Neural cell (in vitro differentiated cells): ENCODE measurements at regions not wholly inside any gene's neighbourhood (a gene's known extent, or its start where the extent isn't known, plus 50 kb on each side); places are given as distances from the start of the nearest gene placed in this dataset.
"Not testable (repeated sequence)": the region's sequence is repeated elsewhere in the genome, so short reads cannot be mapped to it uniquely, and the experiment has no call there.

Source experiments
- H2AFZ ChIP-seq: fragments of 200-600, 300-800 bp; sonication (generic), shearing (Covaris generic); 2 replicates; pipeline ENCODE4 v1.6.0; 2014; ENCODE audit warnings: low read depth, mild to moderate bottlenecking, antibody characterized with exemption, low read length, moderate library complexity
- H3F3A ChIP-seq: fragments of 200-600 bp; shearing (Covaris generic); 2 replicates; pipeline ENCODE4 v1.6.1; 2016; ENCODE audit warnings: mild to moderate bottlenecking, moderate library complexity, mixed read lengths, antibody characterized with exemption, low read length; ENCODE audit not compliant: insufficient read depth, poor library complexity, severe bottlenecking
- H3K27ac ChIP-seq: fragments of 200-600, 300-800 bp; sonication (generic), shearing (Covaris generic); 2 replicates; pipeline ENCODE4 v1.5.1; 2014; ENCODE audit warnings: mild to moderate bottlenecking, low read length, moderate library complexity
- H3K27me3 ChIP-seq: fragments of 300-800, 200-600 bp; sonication (generic), shearing (Covaris generic); 2 replicates; pipeline ENCODE4 v1.6.0; 2014; ENCODE audit warnings: mild to moderate bottlenecking, low read depth, low read length, moderate library complexity; ENCODE audit not compliant: insufficient read depth
- H3K36me3 ChIP-seq: fragments of 300-800, 200-600 bp; sonication (generic), shearing (Covaris generic); 2 replicates; pipeline ENCODE4 v1.5.1; 2014; ENCODE audit warnings: mild to moderate bottlenecking, antibody characterized with exemption, low read length, moderate library complexity; ENCODE audit not compliant: insufficient read depth
- H3K4me2 ChIP-seq: fragments of 300-800, 200-600 bp; sonication (generic), shearing (Covaris generic); 2 replicates; pipeline ENCODE4 v1.6.0; 2014; ENCODE audit warnings: mild to moderate bottlenecking, low read length
- H3K4me3 ChIP-seq: fragments of 300-800, 200-600 bp; sonication (generic), shearing (Covaris generic); 2 replicates; pipeline ENCODE4 v1.5.1; 2014; ENCODE audit warnings: mild to moderate bottlenecking, low read length, moderate library complexity
- H3K79me2 ChIP-seq: fragments of 200-600 bp; shearing (Covaris generic); replicated peaks from 2 replicates; pipeline ENCODE4 v1.6.0; 2014; ENCODE audit warnings: mild to moderate bottlenecking, low read length, moderate library complexity; ENCODE audit not compliant: insufficient read depth
- H3K9ac ChIP-seq: fragments of 300-800, 200-600 bp; sonication (generic), shearing (Covaris generic); 2 replicates; pipeline ENCODE4 v1.6.1; 2016; ENCODE audit warnings: mild to moderate bottlenecking, low read length, mixed read lengths
- H3K9me2 ChIP-seq: fragments of 200-600 bp; shearing (Covaris generic); 2 replicates; pipeline ENCODE4 v1.6.1; 2016; ENCODE audit warnings: mild to moderate bottlenecking, low read length, mixed read lengths; ENCODE audit not compliant: insufficient read depth
- H3K9me3 ChIP-seq: fragments of 200-600, 300-800 bp; sonication (generic), shearing (Covaris generic); 2 replicates; pipeline ENCODE4 v1.6.1; 2016; ENCODE audit warnings: mild to moderate bottlenecking, mixed run types, low read length, moderate library complexity, mixed read lengths
- H4K20me1 ChIP-seq: fragments of 200-600 bp; shearing (Covaris generic); 2 replicates; pipeline ENCODE4 v1.6.1; 2016; ENCODE audit warnings: mild to moderate bottlenecking, mixed run types; ENCODE audit not compliant: insufficient read depth
- CTCF ChIP-seq: fragments of 450-650 bp; IDR thresholded peaks from 2 replicates; pipeline ENCODE4 v1.5.1; 2014; ENCODE audit warnings: antibody characterized with exemption, mild to moderate bottlenecking, moderate library complexity; ENCODE audit not compliant: poor library complexity, severe bottlenecking
- EP300 ChIP-seq: fragments of 450-650 bp; conservative IDR thresholded peaks from 2 replicates; pipeline ENCODE4 v1.6.1; 2014; ENCODE audit warnings: antibody characterized with exemption, mild to moderate bottlenecking, moderate library complexity; ENCODE audit not compliant: poor library complexity, severe bottlenecking
- EZH2 ChIP-seq: fragments of 200-600, 300-800 bp; shearing (Covaris generic), sonication (generic); IDR thresholded peaks from 2 replicates; pipeline ENCODE4 v1.6.1; 2014; ENCODE audit warnings: antibody characterized with exemption, low read length, borderline replicate concordance, mild to moderate bottlenecking; ENCODE audit not compliant: insufficient read depth, poor library complexity, severe bottlenecking
- MXI1 ChIP-seq: fragments of 450-650 bp; conservative IDR thresholded peaks from 2 replicates; pipeline ENCODE4 v1.6.1; 2014; ENCODE audit warnings: antibody characterized with exemption, mild to moderate bottlenecking; ENCODE audit not compliant: poor library complexity, severe bottlenecking
- POLR2AphosphoS5 ChIP-seq: IDR thresholded peaks from 2 replicates; pipeline ENCODE4 v1.6.1; 2012
- RAD21 ChIP-seq: fragments of 450-650 bp; conservative IDR thresholded peaks from 2 replicates; pipeline ENCODE4 v1.6.1; 2014; ENCODE audit warnings: antibody characterized with exemption, mild to moderate bottlenecking, moderate library complexity
- REST ChIP-seq: IDR thresholded peaks from 2 replicates; pipeline ENCODE4 v1.6.1; 2012; ENCODE audit warnings: borderline replicate concordance
- SMC3 ChIP-seq: fragments of 450-650 bp; conservative IDR thresholded peaks from 2 replicates; pipeline ENCODE4 v1.6.1; 2014; ENCODE audit warnings: antibody characterized with exemption, mild to moderate bottlenecking, moderate library complexity; ENCODE audit not compliant: poor library complexity
- TAF1 ChIP-seq: IDR thresholded peaks from 2 replicates; pipeline ENCODE4 v1.6.1; 2012; ENCODE audit warnings: low read depth

GRCh38 chr19:28117143-28117542 is 1095.8 kb downstream of the UQCRFS1 start:
- H3K9me2 ChIP-seq, result no peaks in the 10 kb centered on the region
- TF ChIP-seq EZH2 (no peak), CTCF (no peak)
- no peak overlapping the region for H2AFZ ChIP-seq
- H3K4me2 ChIP-seq, result no peak overlapping the region
- no peaks in the 10 kb centered on the region for H3K36me3 ChIP-seq
- no peaks in the 10 kb centered on the region for H3K79me2 ChIP-seq
- H3K27me3 ChIP-seq, result no peaks in the 10 kb centered on the region
- peaks cover 3% of the 10 kb centered on the region for H3K9me3 ChIP-seq
- H3F3A ChIP-seq, result no peaks in the 10 kb centered on the region
- H3K9ac ChIP-seq, result no peak overlapping the region
- no peak overlapping the region for H3K27ac ChIP-seq
- no peak overlapping the region for H3K4me3 ChIP-seq
- no peaks in the 10 kb centered on the region for H4K20me1 ChIP-seq

GRCh38 chr19:28116379-28116778 is 1096.6 kb downstream of the UQCRFS1 start:
- H3K4me2 ChIP-seq, H3K27ac ChIP-seq: not testable (repeated sequence)

DNA sequence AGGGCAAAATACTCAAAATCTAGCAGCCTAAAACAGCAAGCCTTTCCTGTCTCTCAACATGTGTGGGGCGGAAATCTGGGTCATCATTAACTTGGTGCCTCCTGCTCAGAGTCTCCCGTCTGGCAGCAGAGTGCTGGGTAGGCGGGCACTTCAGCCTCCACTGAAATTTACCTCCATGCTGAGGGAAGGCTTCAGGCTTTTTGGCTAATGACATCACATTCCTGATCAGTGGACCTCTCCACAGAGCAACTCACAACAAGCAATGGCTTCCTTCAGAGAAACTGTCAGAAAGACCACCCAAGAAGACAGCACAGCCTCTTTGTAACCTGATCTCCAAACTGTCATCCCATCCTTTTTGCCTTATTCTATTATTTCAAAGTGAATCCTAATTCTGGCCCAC is 1109.0 kb downstream of the UQCRFS1 start:
- H3K9me3 ChIP-seq, result no peaks in the 10 kb centered on the region
- H3K27me3 ChIP-seq, result no peaks in the 10 kb centered on the region
- no peak overlapping the region for H3K4me3 ChIP-seq
- H3K27ac ChIP-seq, result no peak overlapping the region
- H3K79me2 ChIP-seq, result no peaks in the 10 kb centered on the region
- no peak overlapping the region for H3K4me2 ChIP-seq
- no peaks in the 10 kb centered on the region for H3K9me2 ChIP-seq
- H2AFZ ChIP-seq, result no peak overlapping the region
- H3F3A ChIP-seq, result no peaks in the 10 kb centered on the region
- no peaks in the 10 kb centered on the region for H3K36me3 ChIP-seq
- TF ChIP-seq EP300 (no peak), RAD21 (no peak), SMC3 (no peak), TAF1 (no peak), REST (no peak), POLR2AphosphoS5 (no peak), EZH2 (no peak), MXI1 (no peak), CTCF (no peak)
- H3K9ac ChIP-seq, result no peak overlapping the region
- H4K20me1 ChIP-seq, result no peaks in the 10 kb centered on the region

More at GRCh38 chr19:28116379-28116778, 1096.6 kb downstream of the UQCRFS1 start:
- not testable (repeated sequence) for H2AFZ ChIP-seq, H3K27me3 ChIP-seq, H3K4me3 ChIP-seq, H3K9ac ChIP-seq, H3K9me3 ChIP-seq, H4K20me1 ChIP-seq, H3K36me3 ChIP-seq, H3K79me2 ChIP-seq, H3F3A ChIP-seq, H3K9me2 ChIP-seq

DNA sequence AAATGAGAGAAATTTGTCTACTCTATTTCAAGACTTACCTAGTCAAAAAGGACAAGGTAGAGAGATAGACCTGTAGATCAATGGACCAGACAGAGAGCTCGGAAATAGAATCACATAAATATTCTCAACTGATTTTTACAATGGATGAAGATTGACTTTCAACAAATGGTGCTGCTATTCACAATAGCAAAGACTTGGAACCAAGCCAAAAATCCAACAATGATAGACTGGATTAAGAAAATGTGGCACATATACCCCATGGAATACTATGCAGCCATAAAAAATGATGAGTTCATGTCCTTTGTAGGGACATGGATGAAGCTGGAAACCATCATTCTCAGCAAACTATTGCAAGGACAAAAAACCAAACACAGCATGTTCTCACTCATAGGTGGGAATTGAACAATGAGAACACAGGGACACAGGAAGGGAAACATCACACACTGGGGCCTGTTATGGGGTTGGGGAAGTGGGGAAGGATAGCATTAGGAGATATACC is 1128.2 kb downstream of the UQCRFS1 start:
- H4K20me1 ChIP-seq, H3K9me2 ChIP-seq, H3F3A ChIP-seq, H3K4me3 ChIP-seq, H3K79me2 ChIP-seq, H3K4me2 ChIP-seq, H3K27me3 ChIP-seq, H3K27ac ChIP-seq, H3K36me3 ChIP-seq, H3K9me3 ChIP-seq, H2AFZ ChIP-seq, H3K9ac ChIP-seq: not testable (repeated sequence)
